ENCODE measurements at regions not wholly inside any gene's neighbourhood (a gene's known extent, or its start where the extent isn't known, plus 50 kb on each side); places are given as distances from the start of the nearest gene placed in this dataset.
A peak's percentile ranks its signal among the peaks of the same experiment; 100 is the strongest.
"Not testable (repeated sequence)": the region's sequence is repeated elsewhere in the genome, so short reads cannot be mapped to it uniquely, and the experiment has no call there.

GRCh38 chr6:99668036-99668705 lies 61.5 kb downstream of the PRDM13 start:
- no peak for DNase-seq

- no peak for DNase-seq
Observed at GRCh38 chr6:99689916-99690685, 83.5 kb downstream of the PRDM13 start.

GRCh38 chr6:99702287-99702686 lies 95.7 kb downstream of the PRDM13 start:
- DNase-seq: not testable (repeated sequence)

GRCh38 chr6:99709062-99709461 lies 102.4 kb downstream of the PRDM13 start:
- no peak for DNase-seq

GRCh38 chr6:99711302-99711701 lies 104.7 kb downstream of the PRDM13 start:
- DNase-seq: no peak

GRCh38 chr6:99711925-99712324 lies 105.3 kb downstream of the PRDM13 start:
- no peak for DNase-seq

- DNase-seq: no peak
Observed at GRCh38 chr6:99712519-99712918, 105.9 kb downstream of the PRDM13 start.

GRCh38 chr6:99722043-99722442 lies 115.4 kb downstream of the PRDM13 start:
- not testable (repeated sequence) for DNase-seq

GRCh38 chr6:99730237-99730636 lies 123.6 kb downstream of the PRDM13 start:
- DNase-seq: not testable (repeated sequence)

- no peak for DNase-seq
Observed at GRCh38 chr6:99736302-99736701, 129.7 kb downstream of the PRDM13 start.

GRCh38 chr6:99739526-99739925 lies 132.9 kb downstream of the PRDM13 start:
- DNase-seq: no peak

- DNase-seq: no peak
Observed at GRCh38 chr6:99741092-99741491, 134.5 kb downstream of the PRDM13 start.

- DNase-seq: no peak
Observed at GRCh38 chr6:99743647-99744046, 137.0 kb downstream of the PRDM13 start.

- DNase-seq: peak; percentile 23
Observed at GRCh38 chr6:99745651-99746050, 139.0 kb downstream of the PRDM13 start.

- peak; percentile 66 for DNase-seq
Observed at GRCh38 chr6:99746261-99746895, 139.7 kb downstream of the PRDM13 start.

GRCh38 chr6:99761711-99762110 lies 155.1 kb downstream of the PRDM13 start:
- DNase-seq: no peak

- no peak for DNase-seq
Observed at GRCh38 chr6:99768166-99768565, 161.5 kb downstream of the PRDM13 start.

- no peak for DNase-seq
Observed at GRCh38 chr6:99779631-99780555, 173.3 kb downstream of the PRDM13 start.

- DNase-seq: no peak
Observed at GRCh38 chr6:99780556-99780885, 173.9 kb downstream of the PRDM13 start.

GRCh38 chr6:99789767-99790166 lies 183.1 kb downstream of the PRDM13 start:
- DNase-seq: no peak

GRCh38 chr6:99790679-99791078 lies 184.0 kb downstream of the PRDM13 start:
- no peak for DNase-seq

GRCh38 chr6:99801805-99802204 lies 192.2 kb downstream of the MCHR2 start:
- DNase-seq: no peak

Data from fibroblast of skin of abdomen (primary cell).